ENCODE measurements at regions not wholly inside any gene's neighbourhood (a gene's known extent, or its start where the extent isn't known, plus 50 kb on each side); places are given as distances from the start of the nearest gene placed in this dataset.
"Not testable (repeated sequence)": the region's sequence is repeated elsewhere in the genome, so short reads cannot be mapped to it uniquely, and the experiment has no call there.

- H3K4me1 Mint-ChIP-seq (ENCODE audit: unreplicated experiment), result no peaks in the 10 kb centered on the region
- TF ChIP-seq CTCF (IDR thresholded peaks at IDR 0.05), result no peak
- DNase-seq (ENCODE audit: extremely low spot score, unreplicated experiment), result no peak
- H3K36me3 Mint-ChIP-seq (ENCODE audit: unreplicated experiment), result no peaks in the 10 kb centered on the region
- H3K27ac Mint-ChIP-seq (ENCODE audit: unreplicated experiment), result no peak overlapping the region
- H3K4me3 Mint-ChIP-seq (ENCODE audit: unreplicated experiment), result no peak overlapping the region
- H3K27me3 Mint-ChIP-seq (ENCODE audit: unreplicated experiment), result no peaks in the 10 kb centered on the region
- H3K9me3 Mint-ChIP-seq (ENCODE audit: unreplicated experiment), result no peaks in the 10 kb centered on the region
Observed at GRCh38 chr4:117157360-117157759, 72.0 kb upstream of the TRAM1L1 start.

- no peaks in the 10 kb centered on the region for H3K4me1 Mint-ChIP-seq (ENCODE audit: unreplicated experiment)
- no peaks in the 10 kb centered on the region for H3K27me3 Mint-ChIP-seq (ENCODE audit: unreplicated experiment)
- no peak for TF ChIP-seq CTCF (IDR thresholded peaks at IDR 0.05)
- H3K9me3 Mint-ChIP-seq (ENCODE audit: unreplicated experiment), result no peaks in the 10 kb centered on the region
- no peak overlapping the region for H3K4me3 Mint-ChIP-seq (ENCODE audit: unreplicated experiment)
- no peaks in the 10 kb centered on the region for H3K36me3 Mint-ChIP-seq (ENCODE audit: unreplicated experiment)
- no peak overlapping the region for H3K27ac Mint-ChIP-seq (ENCODE audit: unreplicated experiment)
- DNase-seq (ENCODE audit: extremely low spot score, unreplicated experiment), result no peak
Observed at GRCh38 chr4:117162976-117163375, 77.6 kb upstream of the TRAM1L1 start.

DNA sequence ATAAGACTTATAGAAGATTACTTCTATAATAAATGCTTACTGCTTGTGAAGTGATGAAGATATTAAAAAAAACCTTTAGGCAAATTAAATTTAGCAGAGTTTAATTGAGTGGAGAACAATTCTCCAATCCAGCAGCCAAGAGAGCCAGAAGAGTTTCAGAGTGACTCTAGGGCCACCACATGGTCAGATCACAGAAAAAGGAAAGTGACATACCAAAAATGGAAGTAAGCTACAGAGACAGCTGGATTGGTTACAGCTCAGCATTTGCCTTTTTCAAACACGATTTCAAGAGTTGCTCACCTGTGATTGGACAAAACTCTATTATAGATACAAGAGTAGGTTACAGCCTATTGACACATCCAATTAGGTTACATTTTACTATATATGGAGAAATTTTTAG lies 79.0 kb upstream of the TRAM1L1 start:
- no peak for DNase-seq (ENCODE audit: extremely low spot score, unreplicated experiment)
- Mint-ChIP-seq H3K27me3 (ENCODE audit: unreplicated experiment) (no peaks in the 10 kb centered on the region), H3K4me3 (ENCODE audit: unreplicated experiment) (no peak overlapping the region), H3K27ac (ENCODE audit: unreplicated experiment) (no peak overlapping the region), H3K9me3 (ENCODE audit: unreplicated experiment) (no peaks in the 10 kb centered on the region), H3K36me3 (ENCODE audit: unreplicated experiment) (no peaks in the 10 kb centered on the region), H3K4me1 (ENCODE audit: unreplicated experiment) (no peaks in the 10 kb centered on the region)
- no peak for TF ChIP-seq CTCF (IDR thresholded peaks at IDR 0.05)

- H3K4me3 Mint-ChIP-seq (ENCODE audit: unreplicated experiment); H3K9me3 Mint-ChIP-seq (ENCODE audit: unreplicated experiment); H3K36me3 Mint-ChIP-seq (ENCODE audit: unreplicated experiment); H3K27me3 Mint-ChIP-seq (ENCODE audit: unreplicated experiment); DNase-seq (ENCODE audit: extremely low spot score, unreplicated experiment); H3K27ac Mint-ChIP-seq (ENCODE audit: unreplicated experiment); H3K4me1 Mint-ChIP-seq (ENCODE audit: unreplicated experiment): not testable (repeated sequence)
Observed at GRCh38 chr4:117175369-117175768, 90.0 kb upstream of the TRAM1L1 start.

DNA sequence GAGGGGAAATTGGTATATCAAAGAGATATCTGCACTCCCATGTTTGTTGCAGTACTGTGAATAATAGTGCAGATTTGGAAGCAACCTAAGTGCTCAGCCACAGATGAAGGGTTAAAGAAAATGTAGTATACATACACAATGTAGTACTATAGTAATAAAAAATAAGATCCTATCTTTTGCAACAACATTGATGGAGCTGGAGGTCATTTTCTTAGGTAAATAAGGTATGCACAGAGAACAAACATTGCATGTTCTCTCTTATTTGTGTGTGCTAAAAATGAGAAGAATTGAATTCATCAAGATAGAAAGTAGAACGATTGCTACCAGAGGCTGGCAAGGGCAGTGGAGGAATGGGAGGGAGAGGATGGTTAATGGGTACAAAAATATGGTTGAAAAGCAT lies 117.9 kb upstream of the TRAM1L1 start:
- Mint-ChIP-seq H3K27ac (ENCODE audit: unreplicated experiment) (no peak overlapping the region), H3K36me3 (ENCODE audit: unreplicated experiment) (no peaks in the 10 kb centered on the region), H3K4me1 (ENCODE audit: unreplicated experiment) (no peaks in the 10 kb centered on the region), H3K4me3 (ENCODE audit: unreplicated experiment) (no peak overlapping the region), H3K27me3 (ENCODE audit: unreplicated experiment) (no peaks in the 10 kb centered on the region), H3K9me3 (ENCODE audit: unreplicated experiment) (no peaks in the 10 kb centered on the region)
- no peak for DNase-seq (ENCODE audit: extremely low spot score, unreplicated experiment)
- TF ChIP-seq CTCF (IDR thresholded peaks at IDR 0.05), result no peak

- H3K4me1 Mint-ChIP-seq (ENCODE audit: unreplicated experiment), result no peaks in the 10 kb centered on the region
- no peaks in the 10 kb centered on the region for H3K36me3 Mint-ChIP-seq (ENCODE audit: unreplicated experiment)
- no peaks in the 10 kb centered on the region for H3K27me3 Mint-ChIP-seq (ENCODE audit: unreplicated experiment)
- no peak overlapping the region for H3K27ac Mint-ChIP-seq (ENCODE audit: unreplicated experiment)
- no peak for TF ChIP-seq CTCF (IDR thresholded peaks at IDR 0.05)
- H3K4me3 Mint-ChIP-seq (ENCODE audit: unreplicated experiment), result no peak overlapping the region
- no peak for DNase-seq (ENCODE audit: extremely low spot score, unreplicated experiment)
- H3K9me3 Mint-ChIP-seq (ENCODE audit: unreplicated experiment), result no peaks in the 10 kb centered on the region
Observed at GRCh38 chr4:117210551-117210950, 125.2 kb upstream of the TRAM1L1 start.
